Posterior cingulate gyrus (tissue), 11 donors: ENCODE measurements at regions not wholly inside any gene's neighbourhood (a gene's known extent, or its start where the extent isn't known, plus 50 kb on each side); places are given as distances from the start of the nearest gene placed in this dataset.
A peak's percentile ranks its signal among the peaks of the same experiment; 100 is the strongest.

Experiments
- DNase-seq, 10 donors: peaks; one replicate each; pipeline versions ENCODE4 v3.0.0 to v3.0.0-alpha.2; 2020 to 2021; ENCODE audit warnings: mixed read lengths in 3 of 10
- intact Hi-C: fragments of 100-400 bp; cut with DNase I; formaldehyde crosslinking; loops from one replicate; pipeline ENCODE4 v1.15.1; 2023

DNA sequence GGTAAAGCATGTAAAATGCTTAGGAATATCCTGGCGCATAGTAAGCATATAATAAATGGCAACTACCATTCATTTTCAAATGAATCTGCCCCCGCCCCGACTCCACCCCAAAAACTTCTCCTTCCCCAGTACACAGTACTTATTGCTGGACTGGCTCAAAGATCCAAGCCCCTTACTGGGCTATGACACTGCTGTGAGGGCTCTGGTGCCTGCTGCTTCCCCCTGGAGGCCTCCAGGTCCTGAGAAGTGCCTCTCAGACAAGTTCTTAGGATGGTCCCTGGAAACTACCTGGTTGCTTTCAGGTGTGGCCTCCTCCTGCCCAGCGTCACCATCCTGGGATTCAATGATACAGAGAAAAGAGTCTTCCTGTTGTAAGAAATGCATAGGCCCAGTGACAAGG lies 190.6 kb upstream of the NTM start:
- intact Hi-C loops: no loop called here
- no peak for DNase-seq

DNA sequence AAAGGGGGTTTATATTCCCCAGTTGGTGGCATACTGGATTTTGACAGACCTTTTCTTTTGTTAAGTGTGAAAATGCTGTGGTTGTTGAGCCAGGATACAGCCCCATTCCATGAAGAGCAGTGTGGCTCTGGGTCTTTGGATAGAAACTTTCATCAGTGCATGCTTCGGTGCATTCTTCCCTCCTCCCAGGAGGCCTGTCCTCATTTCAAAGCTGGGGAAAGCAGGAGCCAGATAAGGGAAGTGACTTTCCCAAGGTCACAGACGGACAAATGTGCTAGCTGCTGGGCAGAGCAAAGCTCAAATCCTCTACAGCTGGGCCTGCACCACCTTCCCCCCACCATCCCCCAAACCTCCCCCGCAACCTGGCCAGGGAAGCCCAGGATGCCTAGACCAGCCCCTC lies 184.5 kb upstream of the NTM start:
- intact Hi-C loops: no loop called here
- DNase-seq: no peak

- DNase-seq: peak in 1 of 10 donors; percentile 74
- intact Hi-C loops: no loop called here
Measured at GRCh38 chr11:131186629-131187101, 183.8 kb upstream of the NTM start.

- intact Hi-C loops: no loop called here
- DNase-seq: no peak
Measured at GRCh38 chr11:131190446-131190845, 180.0 kb upstream of the NTM start.

- intact Hi-C loops: no loop called here
Measured at GRCh38 chr11:131191606-131192005, 178.8 kb upstream of the NTM start.

DNA sequence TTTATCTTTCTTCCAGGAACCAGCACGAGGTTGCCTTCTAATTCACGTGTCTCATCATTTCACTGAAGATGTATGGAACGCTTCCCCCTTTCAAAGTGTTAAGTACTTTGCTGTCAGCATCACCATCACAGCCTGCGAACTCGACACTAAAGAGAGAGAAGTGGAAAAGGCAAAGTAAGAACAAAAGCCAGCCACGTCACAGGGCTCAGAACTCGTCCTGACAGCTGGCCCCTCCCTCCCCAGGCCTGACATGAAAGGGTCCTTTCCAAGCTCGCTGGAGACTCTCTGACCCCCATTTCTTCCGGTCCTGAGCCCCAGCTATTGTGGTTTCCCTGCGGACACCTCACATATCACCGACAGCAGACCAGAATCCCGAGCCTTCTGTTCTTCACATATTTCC lies 177.8 kb upstream of the NTM start:
- intact Hi-C loops: no loop called here
- no peak for DNase-seq

More at GRCh38 chr11:131191606-131192005, 178.8 kb upstream of the NTM start:
- no peak for DNase-seq

- intact Hi-C loops: no loop called here
- no peak for DNase-seq
Measured at GRCh38 chr11:131193031-131193501, 177.3 kb upstream of the NTM start.

DNA sequence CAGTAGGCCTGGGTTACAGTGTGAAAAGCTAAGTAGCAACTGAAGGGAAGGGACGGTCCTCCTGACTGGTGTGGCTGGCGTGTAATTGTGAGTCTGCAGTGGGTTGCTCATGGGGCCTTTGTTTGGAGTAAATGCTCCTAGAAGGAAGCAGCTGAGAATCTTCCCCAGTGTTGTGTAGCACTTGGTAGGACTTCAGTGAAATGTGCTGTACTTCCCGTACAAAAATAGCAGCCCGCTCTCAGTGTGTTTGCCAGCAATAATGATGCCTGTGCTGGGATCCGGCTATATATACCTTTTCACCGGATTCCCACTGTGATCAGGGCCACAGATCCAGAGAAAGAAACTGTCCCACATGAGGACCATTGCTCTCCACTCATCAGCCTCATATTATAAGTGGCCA lies 175.7 kb upstream of the NTM start:
- intact Hi-C loops: no loop called here

GRCh38 chr11:131195661-131196517 lies 174.5 kb upstream of the NTM start:
- intact Hi-C loops: no loop called here
- DNase-seq: peak in 4 of 10 donors; percentile 32 to 73 (median 40)

More for the DNA sequence above, 175.7 kb upstream of the NTM start:
- no peak for DNase-seq

GRCh38 chr11:131198161-131199014 lies 172.0 kb upstream of the NTM start:
- intact Hi-C loops: no loop called here
- no peak for DNase-seq

GRCh38 chr11:131199015-131199280 lies 171.5 kb upstream of the NTM start:
- no peak for DNase-seq
- intact Hi-C loops: no loop called here

- intact Hi-C loops: no loop called here
- DNase-seq: no peak
Measured at GRCh38 chr11:131201674-131202073, 168.7 kb upstream of the NTM start.

DNA sequence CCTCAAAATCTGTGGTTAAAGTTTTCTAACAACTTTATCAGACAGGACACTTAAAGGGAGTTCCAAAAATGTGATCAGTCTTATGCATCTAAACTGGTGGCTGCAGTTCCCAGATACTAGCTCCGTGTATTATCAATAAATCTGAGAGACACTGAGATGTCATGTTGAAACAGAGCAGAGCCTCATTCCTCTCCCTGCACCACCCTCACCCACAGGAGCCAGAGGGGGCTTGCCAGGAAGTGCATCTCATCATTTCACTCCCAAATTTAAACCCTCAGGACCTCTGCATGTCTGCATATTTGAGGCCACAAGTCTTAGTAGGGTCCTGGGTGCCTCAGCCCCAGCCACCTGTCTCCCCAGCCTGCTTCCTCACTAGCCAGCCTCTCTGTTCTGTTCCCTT lies 167.4 kb upstream of the NTM start:
- DNase-seq: no peak

GRCh38 chr11:131204282-131204681 lies 166.1 kb upstream of the NTM start:
- DNase-seq: no peak
- intact Hi-C loops: no loop called here

More for the DNA sequence above, 167.4 kb upstream of the NTM start:
- intact Hi-C loops: no loop called here

DNA sequence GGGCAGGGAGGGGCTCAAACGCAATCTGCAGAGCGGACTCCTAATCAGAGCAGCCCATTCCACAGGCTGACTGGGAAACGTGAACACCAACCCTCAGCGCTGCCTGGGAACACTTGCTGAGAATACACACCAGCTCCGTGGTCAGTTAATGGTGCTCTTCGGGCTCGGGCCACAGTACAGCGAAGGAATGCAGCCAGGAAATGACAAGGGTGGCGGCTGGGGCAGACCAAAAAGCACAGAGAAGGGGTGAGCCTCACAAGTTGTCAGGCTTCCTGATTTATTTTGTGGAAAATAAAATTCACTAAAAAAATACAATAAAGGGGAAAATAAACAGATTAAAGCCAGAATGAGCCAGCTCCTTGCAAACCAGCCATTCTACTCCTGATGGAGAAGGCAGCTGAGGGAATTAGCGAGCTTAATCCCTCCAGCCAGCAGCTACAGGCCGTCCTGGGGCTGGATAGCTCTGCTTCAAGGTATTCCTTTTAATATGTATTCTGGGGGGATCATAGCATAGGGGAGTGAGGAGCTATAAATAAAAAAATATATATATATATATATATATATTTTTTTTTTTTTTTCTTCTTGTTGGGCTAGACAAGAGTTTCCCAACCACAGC lies 165.5 kb upstream of the NTM start:
- intact Hi-C loops: no loop called here
- no peak for DNase-seq

DNA sequence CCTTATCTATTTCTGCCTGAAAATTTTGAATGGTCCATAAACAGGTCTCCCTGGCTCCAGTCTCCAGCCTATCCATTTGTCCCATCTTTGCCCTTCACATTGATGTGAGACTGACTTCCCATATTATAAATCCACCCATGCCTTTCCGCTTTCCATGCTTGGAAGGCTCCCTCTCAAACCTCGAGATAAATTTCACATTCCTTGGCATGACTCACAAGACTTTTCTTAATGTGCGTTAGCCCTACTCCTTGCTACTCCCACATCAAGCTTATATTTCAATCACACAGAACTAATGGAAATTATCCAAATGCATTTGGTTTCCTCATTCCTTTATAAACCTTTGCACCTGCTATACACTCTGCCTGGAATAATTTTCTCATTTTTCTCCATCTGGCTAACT lies 163.7 kb upstream of the NTM start:
- no peak for DNase-seq
- intact Hi-C loops: no loop called here

GRCh38 chr11:131207901-131208300 lies 162.5 kb upstream of the NTM start:
- no peak for DNase-seq
- intact Hi-C loops: no loop called here

- peak in 1 of 10 donors; percentile 26 for DNase-seq
- intact Hi-C loops: loop anchor here (10.0 kb wide), 1 partner anchor 153 kb away; no protein-coding TSS in a partner anchor
Measured at GRCh38 chr11:131217313-131218310, 152.8 kb upstream of the NTM start.

DNA sequence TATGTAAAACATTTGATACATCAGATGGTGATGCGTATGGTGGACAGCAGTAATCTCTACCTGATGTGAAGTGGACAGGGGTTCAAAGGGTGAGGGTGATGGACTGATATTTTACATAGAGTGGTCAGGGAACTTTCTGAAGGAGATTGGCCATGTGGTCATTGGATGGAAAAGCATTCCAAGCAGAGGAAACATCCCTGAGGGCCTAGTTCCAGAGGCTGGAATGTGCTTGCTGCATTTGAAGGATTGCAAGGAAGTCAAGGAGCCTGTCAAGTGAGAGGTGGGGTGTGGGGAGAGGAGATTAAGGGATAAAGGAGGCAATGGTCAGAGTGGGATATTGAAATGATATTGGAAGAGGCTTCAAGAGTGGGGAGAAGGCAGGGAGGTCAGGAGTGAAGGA lies 151.9 kb upstream of the NTM start:
- no peak for DNase-seq
- intact Hi-C loops: loop anchor here (10.0 kb wide), 1 partner anchor 154 kb away; no protein-coding TSS in a partner anchor

DNA sequence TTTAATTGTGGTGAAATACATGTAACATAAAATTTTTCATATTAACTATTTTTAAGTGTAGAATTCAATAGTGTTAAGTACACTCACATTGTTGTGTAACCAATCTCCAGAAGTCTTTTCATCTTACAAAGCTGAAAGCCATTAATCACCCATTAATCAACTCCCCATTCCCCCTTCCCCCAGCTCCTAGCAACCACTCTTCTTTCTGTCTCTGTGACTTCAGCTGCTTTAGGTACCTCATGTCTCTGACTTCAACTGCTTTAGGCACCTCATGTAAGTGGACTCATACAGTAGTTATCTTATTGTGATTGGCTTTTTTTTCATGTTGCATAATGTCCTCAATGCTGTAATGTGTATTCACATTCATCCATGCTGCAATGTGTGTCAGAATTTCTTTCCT lies 150.8 kb upstream of the NTM start:
- intact Hi-C loops: loop anchor here (10.0 kb wide), 1 partner anchor 155 kb away; no protein-coding TSS in a partner anchor

More for the DNA sequence above, 150.8 kb upstream of the NTM start:
- no peak for DNase-seq
